Natural killer cell (primary cell): ENCODE measurements at regions not wholly inside any gene's neighbourhood (a gene's known extent, or its start where the extent isn't known, plus 50 kb on each side); places are given as distances from the start of the nearest gene placed in this dataset.

Experiments
- ATAC-seq, 3 donors: fragments of 150-1000 bp in 2 of 3; fragments of 200-7000 bp in 1 of 3; cut with Tn5 transposase; 1 replicate in 1 of 3; 2 replicates in 2 of 3; pipeline ENCODE4 v1.10.0; 2021; ENCODE audit warnings: mild to moderate bottlenecking in 2 of 3, moderate library complexity in 2 of 3
- DNase-seq, 2 donors: peaks; one replicate each; pipeline versions ENCODE4 v3.0.0 to v3.0.0-alpha.2; 2013 to 2021; ENCODE audit warnings: mixed read lengths in 1 of 2
- H3K27ac ChIP-seq: one replicate; pipeline ENCODE4 v1.5.1; 2013; ENCODE audit warnings: mild to moderate bottlenecking, low read length
- H3K27me3 ChIP-seq: one replicate; pipeline ENCODE4 v1.6.1; 2013; ENCODE audit warnings: low read length; ENCODE audit not compliant: control insufficient read depth, insufficient read depth
- H3K36me3 ChIP-seq: one replicate; pipeline ENCODE4 v1.6.1; 2013; ENCODE audit warnings: low read length; ENCODE audit not compliant: control insufficient read depth, insufficient read depth
- H3K4me1 ChIP-seq: one replicate; pipeline ENCODE4 v1.6.1; 2013; ENCODE audit warnings: low read length; ENCODE audit not compliant: control insufficient read depth, insufficient read depth
- H3K4me3 ChIP-seq: one replicate; pipeline ENCODE4 v1.5.1; 2013; ENCODE audit warnings: low read length
- H3K9me3 ChIP-seq: one replicate; pipeline ENCODE4 v1.6.1; 2013; ENCODE audit warnings: low read length; ENCODE audit not compliant: control insufficient read depth, insufficient read depth
- H3K27ac Mint-ChIP-seq, 2 donors: one replicate each; pipeline ENCODE4 v1.8.0; 2022; ENCODE audit warnings: mild to moderate bottlenecking in 2 of 2, mixed read lengths in 2 of 2, moderate library complexity in 1 of 2
- H3K27me3 Mint-ChIP-seq, 2 donors: one replicate each; pipeline ENCODE4 v1.8.0; 2022; ENCODE audit warnings: low read depth in 2 of 2, mixed read lengths in 2 of 2
- H3K36me3 Mint-ChIP-seq: one replicate; pipeline ENCODE4 v1.8.0; 2022; ENCODE audit warnings: mixed read lengths
- H3K4me1 Mint-ChIP-seq, 2 donors: one replicate each; pipeline ENCODE4 v1.8.0; 2022; ENCODE audit warnings: mixed read lengths in 2 of 2
- H3K4me3 Mint-ChIP-seq: one replicate; pipeline ENCODE4 v1.8.0; 2022; ENCODE audit warnings: mild to moderate bottlenecking, moderate library complexity, mixed read lengths
- H3K9me3 Mint-ChIP-seq, 2 donors: one replicate each; pipeline ENCODE4 v1.8.0; 2022; ENCODE audit warnings: mixed read lengths in 2 of 2
- WGBS: methylation state at CpG from one replicate; pipeline ENCODE4 v1.1.7; 2013; ENCODE audit warnings: missing lambda C conversion rate; ENCODE audit not compliant: insufficient coverage; 5-methylcytosine and 5-hydroxymethylcytosine counted together
- intact Hi-C: fragments of 100-400 bp; cut with micrococcal nuclease; formaldehyde crosslinking; loops from one replicate; pipeline ENCODE4 v1.14.2; 2022
- TF ChIP-seq, protein P1 (sequence below): fragments of 200-600 bp; IDR thresholded peaks from one replicate; pipeline ENCODE4 v1.8.0; 2022; ENCODE audit warnings: antibody characterized with exemption

DNA sequence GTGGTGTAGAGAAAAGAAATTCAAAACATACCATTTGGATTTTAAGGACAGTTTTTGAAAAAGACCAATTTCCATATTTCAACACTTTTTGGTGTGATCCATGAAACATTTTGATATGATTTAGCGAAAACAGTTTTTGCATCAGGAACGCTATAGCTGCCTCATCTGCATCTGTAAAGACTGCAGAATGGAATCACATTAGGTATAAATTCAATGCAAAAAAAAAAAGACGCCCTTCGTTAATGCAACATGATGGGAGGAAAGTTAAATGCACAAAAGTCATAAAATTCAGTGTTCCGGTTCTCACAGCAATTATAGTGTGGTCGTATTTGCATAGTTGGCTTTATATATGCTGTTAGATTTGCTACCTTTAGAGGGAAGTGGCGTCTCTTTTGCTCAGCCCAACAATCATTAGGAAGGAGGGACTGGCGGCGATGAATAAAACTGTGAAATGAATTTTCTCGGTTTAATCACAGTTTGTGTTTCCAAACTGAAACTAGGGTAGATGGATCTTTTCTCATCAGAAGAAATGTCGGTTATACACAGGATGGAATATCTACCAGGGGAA is 215.7 kb downstream of the TEX29 start:
- intact Hi-C loops, result no loop called here
- Mint-ChIP-seq H3K4me1 (peaks cover 6 to 7% of the 10 kb centered on the region in 2 donors), H3K36me3 (no peaks in the 10 kb centered on the region), H3K27ac (no peak overlapping the region), H3K27me3 (peaks cover 47 to 51% of the 10 kb centered on the region in 2 donors), H3K4me3 (no peak overlapping the region), H3K9me3 (no peaks in the 10 kb centered on the region)
- WGBS, result 65% methylated on average over 11 of the region's 11 CpGs
- no peaks in the 10 kb centered on the region for H3K4me1 ChIP-seq
- no peak overlapping the region for H3K27ac ChIP-seq
- H3K36me3 ChIP-seq, result no peaks in the 10 kb centered on the region
- peaks cover 4% of the 10 kb centered on the region for H3K27me3 ChIP-seq
- H3K9me3 ChIP-seq, result no peaks in the 10 kb centered on the region
- DNase-seq, result no peak
- ATAC-seq, result no peak
- TF ChIP-seq, protein P1, sequence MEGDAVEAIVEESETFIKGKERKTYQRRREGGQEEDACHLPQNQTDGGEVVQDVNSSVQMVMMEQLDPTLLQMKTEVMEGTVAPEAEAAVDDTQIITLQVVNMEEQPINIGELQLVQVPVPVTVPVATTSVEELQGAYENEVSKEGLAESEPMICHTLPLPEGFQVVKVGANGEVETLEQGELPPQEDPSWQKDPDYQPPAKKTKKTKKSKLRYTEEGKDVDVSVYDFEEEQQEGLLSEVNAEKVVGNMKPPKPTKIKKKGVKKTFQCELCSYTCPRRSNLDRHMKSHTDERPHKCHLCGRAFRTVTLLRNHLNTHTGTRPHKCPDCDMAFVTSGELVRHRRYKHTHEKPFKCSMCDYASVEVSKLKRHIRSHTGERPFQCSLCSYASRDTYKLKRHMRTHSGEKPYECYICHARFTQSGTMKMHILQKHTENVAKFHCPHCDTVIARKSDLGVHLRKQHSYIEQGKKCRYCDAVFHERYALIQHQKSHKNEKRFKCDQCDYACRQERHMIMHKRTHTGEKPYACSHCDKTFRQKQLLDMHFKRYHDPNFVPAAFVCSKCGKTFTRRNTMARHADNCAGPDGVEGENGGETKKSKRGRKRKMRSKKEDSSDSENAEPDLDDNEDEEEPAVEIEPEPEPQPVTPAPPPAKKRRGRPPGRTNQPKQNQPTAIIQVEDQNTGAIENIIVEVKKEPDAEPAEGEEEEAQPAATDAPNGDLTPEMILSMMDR, result no peak
- H3K4me3 ChIP-seq, result no peak overlapping the region

DNA sequence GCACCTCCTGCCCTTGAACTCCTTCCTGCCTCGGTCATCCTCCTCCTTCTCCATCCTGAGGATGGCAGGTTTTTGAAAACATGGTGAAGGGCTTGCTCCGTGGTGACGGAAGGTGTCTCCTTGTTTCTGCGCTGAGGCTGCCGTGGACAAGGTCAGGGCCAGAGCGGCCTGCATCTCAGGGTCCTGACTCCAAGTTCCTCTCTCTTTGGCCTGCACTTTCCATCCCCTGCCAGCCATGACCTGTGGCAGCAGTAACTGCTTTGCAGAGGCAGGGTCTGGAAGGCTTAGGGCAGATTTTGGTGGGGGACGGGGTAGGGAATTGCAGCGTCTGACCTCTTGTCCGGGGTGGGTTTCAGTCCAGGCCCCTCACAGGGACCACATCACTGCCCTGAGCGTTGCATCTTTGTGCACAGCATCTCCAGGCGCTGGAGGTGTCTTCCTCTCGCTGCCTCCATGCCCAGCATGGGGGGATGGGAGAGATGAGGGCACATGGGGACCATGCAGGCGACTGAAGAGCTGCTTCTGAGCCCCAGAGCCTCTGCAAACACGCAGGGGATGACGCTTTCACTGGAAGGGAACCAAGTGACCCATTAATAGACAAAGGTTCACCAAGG is 216.8 kb downstream of the TEX29 start:
- no peaks in the 10 kb centered on the region for H3K36me3 ChIP-seq
- ATAC-seq (no peak), DNase-seq (no peak)
- H3K4me3 ChIP-seq, result no peak overlapping the region
- peaks cover 4% of the 10 kb centered on the region for H3K27me3 ChIP-seq
- H3K9me3 Mint-ChIP-seq, result no peaks in the 10 kb centered on the region
- no peak overlapping the region for H3K27ac Mint-ChIP-seq
- H3K27ac ChIP-seq, result no peak overlapping the region
- peaks cover 6 to 7% of the 10 kb centered on the region in 2 donors for H3K4me1 Mint-ChIP-seq
- intact Hi-C loops, result no loop called here
- no peak overlapping the region for H3K4me3 Mint-ChIP-seq
- WGBS, result 88% methylated on average over 15 of the region's 15 CpGs
- H3K27me3 Mint-ChIP-seq, result peaks cover 38 to 43% of the 10 kb centered on the region in 2 donors
- H3K36me3 Mint-ChIP-seq, result no peaks in the 10 kb centered on the region
- no peaks in the 10 kb centered on the region for H3K4me1 ChIP-seq
- no peaks in the 10 kb centered on the region for H3K9me3 ChIP-seq
- TF ChIP-seq, protein P1, result no peak

DNA sequence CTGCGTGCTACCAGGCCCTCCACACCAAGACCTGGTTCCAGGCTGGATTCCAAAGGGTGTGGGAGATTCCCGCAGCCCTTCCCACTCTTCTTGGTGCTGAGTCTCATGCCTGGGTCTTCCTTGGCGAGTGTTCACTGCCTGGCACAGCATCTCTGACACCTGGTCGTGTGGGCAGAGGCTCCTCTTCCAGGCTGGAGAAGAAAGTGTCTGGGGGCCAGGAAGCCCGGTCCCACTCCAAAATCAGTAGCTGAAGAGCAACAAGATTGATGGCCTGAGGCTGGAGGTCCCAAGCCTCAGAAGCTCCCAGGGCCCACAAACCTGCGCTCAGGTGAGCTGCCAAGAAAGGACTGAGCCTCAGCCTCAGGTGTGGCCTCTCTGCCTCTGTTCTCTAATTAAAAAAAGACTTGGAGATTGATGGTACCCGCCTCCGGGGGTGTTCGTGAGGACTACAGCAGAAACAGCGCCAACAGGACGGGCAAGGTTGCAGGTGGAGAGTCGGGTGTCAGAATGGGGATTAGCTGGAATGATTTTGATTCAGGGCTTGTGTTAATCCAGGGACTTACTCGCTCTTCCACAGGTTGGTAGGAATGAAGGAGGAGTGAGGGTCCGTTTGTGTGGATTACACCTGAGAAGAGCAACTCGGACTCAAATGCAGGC is 217.5 kb downstream of the TEX29 start:
- intact Hi-C loops, result no loop called here
- TF ChIP-seq, protein P1, result no peak
- H3K4me1 Mint-ChIP-seq, result peaks cover 6 to 7% of the 10 kb centered on the region in 2 donors
- Histone ChIP-seq H3K4me1 (no peaks in the 10 kb centered on the region), H3K27me3 (peaks cover 4% of the 10 kb centered on the region), H3K4me3 (no peak overlapping the region), H3K27ac (no peak overlapping the region), H3K36me3 (no peaks in the 10 kb centered on the region), H3K9me3 (no peaks in the 10 kb centered on the region)
- no peak for ATAC-seq
- no peak overlapping the region for H3K27ac Mint-ChIP-seq
- H3K9me3 Mint-ChIP-seq, result no peaks in the 10 kb centered on the region
- DNase-seq, result no peak
- peaks cover 35 to 40% of the 10 kb centered on the region in 2 donors for H3K27me3 Mint-ChIP-seq
- no peak overlapping the region for H3K4me3 Mint-ChIP-seq
- 86% methylated on average over 15 of the region's 15 CpGs for WGBS
- H3K36me3 Mint-ChIP-seq, result no peaks in the 10 kb centered on the region
